HG02884 (cell line): ENCODE measurements at regions not wholly inside any gene's neighbourhood (a gene's known extent, or its start where the extent isn't known, plus 50 kb on each side); places are given as distances from the start of the nearest gene placed in this dataset.
A peak's percentile ranks its signal among the peaks of the same experiment; 100 is the strongest.

Source experiments
- ATAC-seq: cut with Tn5 transposase; IDR thresholded peaks from one replicate; pipeline ENCODE4 v1.9.1; 2021; ENCODE audit warnings: mild to moderate bottlenecking, moderate library complexity; ENCODE audit not compliant: unreplicated experiment

- no peak for ATAC-seq
Observed at GRCh38 chr7:17155529-17155928, 142.9 kb upstream of the AHR start.

GRCh38 chr7:17158261-17158660 is 140.2 kb upstream of the AHR start:
- no peak for ATAC-seq

- ATAC-seq, result peak; percentile 83
Observed at GRCh38 chr7:17159500-17160037, 138.9 kb upstream of the AHR start.

GRCh38 chr7:17166824-17167379 is 131.6 kb upstream of the AHR start:
- ATAC-seq, result peak; percentile 84

GRCh38 chr7:17168416-17168815 is 130.0 kb upstream of the AHR start:
- ATAC-seq, result peak; percentile 56

- ATAC-seq, result no peak
Observed at GRCh38 chr7:17171427-17171826, 127.0 kb upstream of the AHR start.

- ATAC-seq, result no peak
Observed at GRCh38 chr7:17176371-17177032, 122.0 kb upstream of the AHR start.

GRCh38 chr7:17178545-17178944 is 119.9 kb upstream of the AHR start:
- no peak for ATAC-seq

- ATAC-seq, result no peak
Observed at GRCh38 chr7:17181482-17181881, 117.0 kb upstream of the AHR start.

- no peak for ATAC-seq
Observed at GRCh38 chr7:17183630-17184328, 114.7 kb upstream of the AHR start.

GRCh38 chr7:17184805-17185689 is 113.4 kb upstream of the AHR start:
- peak; percentile 19 for ATAC-seq

GRCh38 chr7:17185690-17186070 is 112.8 kb upstream of the AHR start:
- peak; percentile 99 for ATAC-seq

- no peak for ATAC-seq
Observed at GRCh38 chr7:17186745-17187530, 111.5 kb upstream of the AHR start.

GRCh38 chr7:17194656-17195055 is 103.8 kb upstream of the AHR start:
- ATAC-seq, result no peak

- peak; percentile 94 for ATAC-seq
Observed at GRCh38 chr7:17195576-17195975, 102.9 kb upstream of the AHR start.

- ATAC-seq, result no peak
Observed at GRCh38 chr7:17205910-17206309, 92.5 kb upstream of the AHR start.

GRCh38 chr7:17206349-17206905 is 92.0 kb upstream of the AHR start:
- ATAC-seq, result no peak

- ATAC-seq, result no peak
Observed at GRCh38 chr7:17207220-17207619, 91.2 kb upstream of the AHR start.

- no peak for ATAC-seq
Observed at GRCh38 chr7:17209101-17209500, 89.4 kb upstream of the AHR start.

GRCh38 chr7:17211307-17211836 is 87.1 kb upstream of the AHR start:
- ATAC-seq, result no peak
